Uterus (tissue), 3 donors: ENCODE measurements at regions not wholly inside any gene's neighbourhood (a gene's known extent, or its start where the extent isn't known, plus 50 kb on each side); places are given as distances from the start of the nearest gene placed in this dataset.

Source experiments
- DNase-seq, 2 donors: peaks; one replicate each; pipeline ENCODE4 v3.0.0-alpha.2; 2019 to 2020
- H3K27ac ChIP-seq, 2 donors: fragments of 200-600 bp; sonication (generic); 1 replicate in 1 of 2; 2 replicates in 1 of 2; pipeline ENCODE4 v1.5.1; 2016 to 2018
- H3K27me3 ChIP-seq, 2 donors: fragments of 200-600 bp; sonication (generic); one replicate each; pipeline ENCODE4 v1.5.1; 2018 to 2019; ENCODE audit warnings: control low read depth in 1 of 2
- H3K36me3 ChIP-seq, 2 donors: fragments of 200-600 bp; sonication (generic); one replicate each; pipeline ENCODE4 v1.5.1; 2019; ENCODE audit warnings: control low read depth in 1 of 2
- H3K4me1 ChIP-seq, 2 donors: fragments of 200-600 bp; sonication (generic); one replicate each; pipeline ENCODE4 v1.5.1; 2018 to 2019; ENCODE audit warnings: control low read depth in 1 of 2
- H3K4me3 ChIP-seq, 2 donors: fragments of 200-600 bp; sonication (generic); 1 replicate in 1 of 2; 2 replicates in 1 of 2; pipeline ENCODE4 v1.5.1; 2018 to 2019; ENCODE audit warnings: mild to moderate bottlenecking in 1 of 2
- H3K9me3 ChIP-seq, 2 donors: fragments of 200-600 bp; sonication (generic); one replicate each; pipeline ENCODE4 v1.5.1; 2019; ENCODE audit warnings: control low read depth in 1 of 2
- CTCF ChIP-seq, 4 experiments: fragments of 200-600 bp in 2 of 4; fragments of 450-650 bp in 2 of 4; sonication (generic) in 2 of 4; IDR thresholded peaks; one replicate each; pipeline ENCODE4 v1.5.1; 2016 to 2019; ENCODE audit warnings: antibody characterized with exemption in 4 of 4, mild to moderate bottlenecking in 2 of 4, moderate library complexity in 1 of 4
- POLR2A ChIP-seq, 2 donors: fragments of 450-650 bp; IDR thresholded peaks; one replicate each; pipeline ENCODE4 v1.6.1; 2016; ENCODE audit warnings: antibody characterized with exemption in 2 of 2, mild to moderate bottlenecking in 1 of 2, moderate library complexity in 1 of 2
- intact Hi-C: fragments of 100-400 bp; cut with DNase I; formaldehyde crosslinking; loops from one replicate; pipeline ENCODE4 v1.15.1; 2023; ENCODE audit warnings: low total_unique reads
- donor health status: DM: yes; HTN: yes; CAD: no.

- intact Hi-C loops: no loop called here
- H3K9me3 ChIP-seq: peaks cover 0 to 2% of the 10 kb centered on the region in 2 donors
- DNase-seq: no peak
- TF ChIP-seq CTCF (IDR thresholded peaks at IDR 0.05) (no peak), POLR2A (IDR thresholded peaks at IDR 0.05) (no peak)
- no peak overlapping the region for H3K4me3 ChIP-seq
- no peaks in the 10 kb centered on the region for H3K27me3 ChIP-seq
- no peaks in the 10 kb centered on the region for H3K4me1 ChIP-seq
- no peak overlapping the region for H3K27ac ChIP-seq
- no peaks in the 10 kb centered on the region for H3K36me3 ChIP-seq
These were observed 1344.3 kb downstream of the TBC1D22A start for GRCh38 chr22:48106715-48107259.

- Histone ChIP-seq H3K27ac (no peak overlapping the region), H3K9me3 (peaks cover 0 to 2% of the 10 kb centered on the region in 2 donors), H3K36me3 (no peaks in the 10 kb centered on the region), H3K4me1 (no peaks in the 10 kb centered on the region), H3K27me3 (no peaks in the 10 kb centered on the region), H3K4me3 (no peak overlapping the region)
- DNase-seq: no peak
- TF ChIP-seq POLR2A (IDR thresholded peaks at IDR 0.05) (no peak), CTCF (IDR thresholded peaks at IDR 0.05) (no peak)
- intact Hi-C loops: no loop called here
These were observed 1343.8 kb downstream of the TBC1D22A start for GRCh38 chr22:48106215-48106614.

GRCh38 chr22:48105259-48105658 is 1342.8 kb downstream of the TBC1D22A start:
- no peak overlapping the region for H3K27ac ChIP-seq
- TF ChIP-seq POLR2A (IDR thresholded peaks at IDR 0.05) (no peak), CTCF (IDR thresholded peaks at IDR 0.05) (no peak)
- H3K36me3 ChIP-seq: no peaks in the 10 kb centered on the region
- no peaks in the 10 kb centered on the region for H3K4me1 ChIP-seq
- no peak overlapping the region for H3K4me3 ChIP-seq
- DNase-seq: no peak
- no peaks in the 10 kb centered on the region for H3K27me3 ChIP-seq
- intact Hi-C loops: no loop called here
- H3K9me3 ChIP-seq: peaks cover 0 to 2% of the 10 kb centered on the region in 2 donors

- no peak overlapping the region for H3K27ac ChIP-seq
- DNase-seq: no peak
- intact Hi-C loops: no loop called here
- TF ChIP-seq POLR2A (IDR thresholded peaks at IDR 0.05) (no peak), CTCF (IDR thresholded peaks at IDR 0.05) (no peak)
- peaks cover 0 to 2% of the 10 kb centered on the region in 2 donors for H3K9me3 ChIP-seq
- no peak overlapping the region for H3K4me3 ChIP-seq
- no peaks in the 10 kb centered on the region for H3K27me3 ChIP-seq
- no peaks in the 10 kb centered on the region for H3K36me3 ChIP-seq
- no peaks in the 10 kb centered on the region for H3K4me1 ChIP-seq
These were observed 1342.3 kb downstream of the TBC1D22A start for GRCh38 chr22:48104766-48105165.

- H3K27me3 ChIP-seq: no peaks in the 10 kb centered on the region
- H3K27ac ChIP-seq: no peak overlapping the region
- no peak overlapping the region for H3K4me3 ChIP-seq
- no peak for DNase-seq
- H3K36me3 ChIP-seq: no peaks in the 10 kb centered on the region
- no peaks in the 10 kb centered on the region for H3K4me1 ChIP-seq
- intact Hi-C loops: no loop called here
- peaks cover 0 to 1% of the 10 kb centered on the region in 2 donors for H3K9me3 ChIP-seq
- TF ChIP-seq POLR2A (IDR thresholded peaks at IDR 0.05) (no peak), CTCF (IDR thresholded peaks at IDR 0.05) (no peak)
These were observed 1341.8 kb downstream of the TBC1D22A start for GRCh38 chr22:48104102-48104738.
